Testis (tissue), 2 donors: ENCODE measurements at regions not wholly inside any gene's neighbourhood (a gene's known extent, or its start where the extent isn't known, plus 50 kb on each side); places are given as distances from the start of the nearest gene placed in this dataset.

Experiments used
- DNase-seq: peaks from one replicate; pipeline ENCODE4 v3.0.0-alpha.2; 2019
- H3K27ac ChIP-seq, 2 donors: fragments of 200-600 bp; sonication (generic); one replicate each; pipeline ENCODE4 v1.5.1; 2019
- H3K27me3 ChIP-seq: fragments of 200-600 bp; sonication (generic); one replicate; pipeline ENCODE4 v1.5.1; 2019
- H3K36me3 ChIP-seq: fragments of 200-600 bp; sonication (generic); one replicate; pipeline ENCODE4 v1.5.1; 2017; ENCODE audit warnings: low read depth; ENCODE audit errors: missing control alignments
- H3K4me1 ChIP-seq: fragments of 200-600 bp; sonication (generic); one replicate; pipeline ENCODE4 v1.5.1; 2019
- H3K4me3 ChIP-seq, 2 donors: fragments of 200-600 bp; sonication (generic); one replicate each; pipeline ENCODE4 v1.5.1; 2017 to 2019
- H3K9me3 ChIP-seq: fragments of 200-600 bp; sonication (generic); one replicate; pipeline ENCODE4 v1.5.1; 2017
- POLR2A ChIP-seq: fragments of 450-650 bp; IDR thresholded peaks from one replicate; pipeline ENCODE4 v1.6.1; 2017; ENCODE audit warnings: antibody characterized with exemption, mild to moderate bottlenecking, moderate library complexity
- WGBS, 2 donors: methylation state at CpG; one replicate each; pipeline ENCODE4 v1.1.5; 2018; 5-methylcytosine and 5-hydroxymethylcytosine counted together
- intact Hi-C: fragments of 100-400 bp; cut with DNase I; formaldehyde crosslinking; loops from one replicate; pipeline ENCODE4 v1.15.1; 2023; ENCODE audit warnings: low total_unique reads
- TF ChIP-seq, protein P1 (sequence below), 3 experiments: fragments of 450-650 bp in 2 of 3; fragments of 200-600 bp in 1 of 3; sonication (generic) in 1 of 3; IDR thresholded peaks; one replicate each; pipeline ENCODE4 v1.5.1; 2016 to 2019; ENCODE audit warnings: antibody characterized with exemption in 3 of 3, mild to moderate bottlenecking in 2 of 3, moderate library complexity in 1 of 3

GRCh38 chr5:38070304-38070950 is 187.9 kb upstream of the EGFLAM start:
- Histone ChIP-seq H3K27ac (no peak overlapping the region), H3K9me3 (no peaks in the 10 kb centered on the region), H3K4me1 (no peaks in the 10 kb centered on the region), H3K4me3 (no peak overlapping the region), H3K27me3 (no peaks in the 10 kb centered on the region), H3K36me3 (no peaks in the 10 kb centered on the region)
- TF ChIP-seq, protein P1, sequence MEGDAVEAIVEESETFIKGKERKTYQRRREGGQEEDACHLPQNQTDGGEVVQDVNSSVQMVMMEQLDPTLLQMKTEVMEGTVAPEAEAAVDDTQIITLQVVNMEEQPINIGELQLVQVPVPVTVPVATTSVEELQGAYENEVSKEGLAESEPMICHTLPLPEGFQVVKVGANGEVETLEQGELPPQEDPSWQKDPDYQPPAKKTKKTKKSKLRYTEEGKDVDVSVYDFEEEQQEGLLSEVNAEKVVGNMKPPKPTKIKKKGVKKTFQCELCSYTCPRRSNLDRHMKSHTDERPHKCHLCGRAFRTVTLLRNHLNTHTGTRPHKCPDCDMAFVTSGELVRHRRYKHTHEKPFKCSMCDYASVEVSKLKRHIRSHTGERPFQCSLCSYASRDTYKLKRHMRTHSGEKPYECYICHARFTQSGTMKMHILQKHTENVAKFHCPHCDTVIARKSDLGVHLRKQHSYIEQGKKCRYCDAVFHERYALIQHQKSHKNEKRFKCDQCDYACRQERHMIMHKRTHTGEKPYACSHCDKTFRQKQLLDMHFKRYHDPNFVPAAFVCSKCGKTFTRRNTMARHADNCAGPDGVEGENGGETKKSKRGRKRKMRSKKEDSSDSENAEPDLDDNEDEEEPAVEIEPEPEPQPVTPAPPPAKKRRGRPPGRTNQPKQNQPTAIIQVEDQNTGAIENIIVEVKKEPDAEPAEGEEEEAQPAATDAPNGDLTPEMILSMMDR (IDR thresholded peaks at IDR 0.05) = no peak
- no peak for TF ChIP-seq POLR2A
- no peak for DNase-seq
- intact Hi-C loops = no loop called here
- 84 to 90% methylated on average over 6 of the region's 6 CpGs for WGBS, 2 donors

DNA sequence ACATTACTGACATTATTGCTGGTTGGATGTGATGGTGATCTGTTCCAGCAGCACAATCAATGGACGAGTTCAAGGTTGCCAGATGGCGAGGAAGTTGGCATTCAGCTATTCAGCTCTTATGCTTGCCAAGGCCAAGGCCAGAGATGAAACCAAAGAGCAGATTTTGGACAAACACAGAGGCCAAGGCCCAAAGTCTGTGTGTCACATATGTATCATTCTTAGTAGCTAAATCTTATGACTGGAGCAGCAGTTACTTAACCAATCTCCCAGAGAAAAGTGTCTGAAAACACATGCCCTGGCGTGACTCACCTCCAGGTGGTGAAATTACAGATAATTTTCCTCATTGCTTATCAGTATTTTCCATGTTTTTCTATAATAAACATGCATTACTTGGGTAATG is 189.0 kb upstream of the EGFLAM start:
- no peaks in the 10 kb centered on the region for H3K27me3 ChIP-seq
- TF ChIP-seq, protein P1 (IDR thresholded peaks at IDR 0.05) = no peak
- TF ChIP-seq POLR2A = no peak
- DNase-seq = no peak
- no peaks in the 10 kb centered on the region for H3K4me1 ChIP-seq
- no peak overlapping the region for H3K4me3 ChIP-seq
- H3K27ac ChIP-seq = no peak overlapping the region
- H3K36me3 ChIP-seq = no peaks in the 10 kb centered on the region
- 44 to 68% methylated on average over 3 of the region's 3 CpGs for WGBS, 2 donors
- intact Hi-C loops = no loop called here
- H3K9me3 ChIP-seq = no peaks in the 10 kb centered on the region

DNA sequence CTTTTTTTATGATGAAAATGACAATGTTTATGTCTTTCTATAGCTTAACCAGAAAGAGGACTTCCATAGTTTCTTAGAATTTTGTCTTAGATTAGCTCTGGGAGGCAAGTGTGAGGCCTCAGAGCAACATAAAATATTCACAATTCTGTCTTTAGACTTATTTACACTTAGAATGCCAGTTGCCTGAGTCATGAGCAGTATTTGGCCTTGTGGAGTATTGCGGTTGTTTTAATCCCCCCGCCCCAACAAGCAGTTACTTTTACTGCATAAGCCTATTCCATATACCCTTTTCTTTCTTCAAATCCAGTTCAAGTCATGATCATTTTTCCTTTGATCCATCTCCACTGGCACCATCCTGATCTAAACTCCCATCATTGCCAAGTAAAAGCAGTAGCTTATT is 198.0 kb upstream of the EGFLAM start:
- H3K4me1 ChIP-seq = no peaks in the 10 kb centered on the region
- no peaks in the 10 kb centered on the region for H3K27me3 ChIP-seq
- no peak for DNase-seq
- H3K27ac ChIP-seq = no peak overlapping the region
- 77 to 83% methylated on average over 2 of the region's 2 CpGs for whole genome bisulfite sequencing, 2 donors
- intact Hi-C loops = no loop called here
- H3K36me3 ChIP-seq = no peaks in the 10 kb centered on the region
- H3K4me3 ChIP-seq = no peak overlapping the region
- no peaks in the 10 kb centered on the region for H3K9me3 ChIP-seq
- TF ChIP-seq POLR2A = no peak
- TF ChIP-seq, protein P1 (IDR thresholded peaks at IDR 0.05) = no peak

- Histone ChIP-seq H3K27me3 (no peaks in the 10 kb centered on the region), H3K9me3 (no peaks in the 10 kb centered on the region), H3K4me3 (no peak overlapping the region), H3K4me1 (no peaks in the 10 kb centered on the region), H3K27ac (no peak overlapping the region), H3K36me3 (no peaks in the 10 kb centered on the region)
- 75 to 89% methylated on average over 6 of the region's 6 CpGs for WGBS, 2 donors
- TF ChIP-seq POLR2A = no peak
- TF ChIP-seq, protein P1 (IDR thresholded peaks at IDR 0.05) = no peak
- intact Hi-C loops = no loop called here
- DNase-seq = no peak
These were observed 198.5 kb upstream of the EGFLAM start for GRCh38 chr5:38059876-38060275.
